Mammary epithelial cell (primary cell): ENCODE measurements at regions not wholly inside any gene's neighbourhood (a gene's known extent, or its start where the extent isn't known, plus 50 kb on each side); places are given as distances from the start of the nearest gene placed in this dataset.

Experiments
- CTCF ChIP-seq, 2 donors: IDR thresholded peaks in 1 of 2; conservative IDR thresholded peaks in 1 of 2; 2 replicates each; pipeline ENCODE4 v1.5.1; 2011 to 2012; ENCODE audit warnings: inconsistent platforms in 2 of 2, low read length in 2 of 2, mild to moderate bottlenecking in 2 of 2, control low read depth in 1 of 2, low read depth in 1 of 2; ENCODE audit not compliant: insufficient read depth in 1 of 2; ENCODE audit errors: extremely low read depth in 1 of 2
- EZH2 ChIP-seq: IDR thresholded peaks from 2 replicates; pipeline ENCODE4 v1.6.1; 2012; ENCODE audit warnings: low read length, inconsistent platforms, borderline replicate concordance

GRCh38 chr2:8626572-8626971 is 55.3 kb upstream of the ID2 start:
- TF ChIP-seq CTCF (conservative IDR thresholded peaks at IDR 0.05 in 1 of 2, IDR thresholded peaks at IDR 0.05 in 1 of 2; ENCODE audit: extremely low read depth in 1 of 2, insufficient read depth in 1 of 2, low read depth in 1 of 2, low read length in 2 of 2) (no peak), EZH2 (no peak)
